HG03342 (cell line): ENCODE measurements at regions not wholly inside any gene's neighbourhood (a gene's known extent, or its start where the extent isn't known, plus 50 kb on each side); places are given as distances from the start of the nearest gene placed in this dataset.
"Not testable (repeated sequence)": the region's sequence is repeated elsewhere in the genome, so short reads cannot be mapped to it uniquely, and the experiment has no call there.

ENCODE experiments used
- ATAC-seq: cut with Tn5 transposase; IDR thresholded peaks from one replicate; pipeline ENCODE4 v1.9.1; 2021; ENCODE audit warnings: mild to moderate bottlenecking, moderate library complexity; ENCODE audit not compliant: unreplicated experiment

DNA sequence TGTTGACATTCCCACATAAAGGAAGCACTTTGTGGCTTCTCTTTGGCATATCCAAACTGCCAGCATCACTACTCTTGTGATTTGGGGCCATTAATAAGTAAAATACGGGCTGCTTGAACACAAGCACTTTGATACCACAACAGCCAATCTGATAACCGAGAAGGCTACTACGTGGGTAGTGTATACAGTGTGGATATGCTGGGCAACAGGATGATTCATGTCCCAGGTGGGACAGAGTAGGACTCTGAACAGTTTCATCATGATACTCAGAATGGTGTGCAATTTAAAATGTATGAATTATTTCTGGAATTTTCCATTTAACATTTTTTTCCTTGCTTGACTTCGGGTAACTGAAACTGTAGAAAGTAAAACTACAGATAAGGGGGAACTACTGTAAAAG lies 225.0 kb upstream of the DDHD1 start:
- ATAC-seq: no peak

- ATAC-seq: no peak
These were observed 222.9 kb upstream of the DDHD1 start for GRCh38 chr14:53376064-53376463.

DNA sequence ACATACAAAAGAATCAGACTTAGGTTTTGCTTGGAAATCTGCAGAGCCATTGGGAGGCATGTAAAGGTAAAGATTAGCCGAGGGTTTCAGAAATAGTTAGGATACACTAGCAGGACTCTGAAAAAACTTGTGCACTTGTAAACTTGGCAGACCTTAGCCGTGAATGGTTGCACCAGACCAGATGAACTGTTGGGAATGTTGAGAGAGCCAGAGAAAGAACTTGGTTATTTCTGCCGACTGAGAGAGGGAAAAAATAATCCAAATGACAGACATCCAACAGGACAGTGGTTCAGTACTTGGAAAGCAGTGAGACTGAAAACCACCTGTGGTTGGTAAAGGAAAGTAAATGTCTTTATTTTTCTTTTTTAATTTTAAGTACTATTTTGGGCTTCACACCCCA lies 222.5 kb upstream of the DDHD1 start:
- ATAC-seq: no peak

GRCh38 chr14:53368711-53369201 lies 215.6 kb upstream of the DDHD1 start:
- no peak for ATAC-seq

- no peak for ATAC-seq
These were observed 214.9 kb upstream of the DDHD1 start for GRCh38 chr14:53368066-53368465.

GRCh38 chr14:53367644-53368026 lies 214.5 kb upstream of the DDHD1 start:
- ATAC-seq: no peak

- ATAC-seq: no peak
These were observed 212.5 kb upstream of the DDHD1 start for GRCh38 chr14:53365486-53366130.

DNA sequence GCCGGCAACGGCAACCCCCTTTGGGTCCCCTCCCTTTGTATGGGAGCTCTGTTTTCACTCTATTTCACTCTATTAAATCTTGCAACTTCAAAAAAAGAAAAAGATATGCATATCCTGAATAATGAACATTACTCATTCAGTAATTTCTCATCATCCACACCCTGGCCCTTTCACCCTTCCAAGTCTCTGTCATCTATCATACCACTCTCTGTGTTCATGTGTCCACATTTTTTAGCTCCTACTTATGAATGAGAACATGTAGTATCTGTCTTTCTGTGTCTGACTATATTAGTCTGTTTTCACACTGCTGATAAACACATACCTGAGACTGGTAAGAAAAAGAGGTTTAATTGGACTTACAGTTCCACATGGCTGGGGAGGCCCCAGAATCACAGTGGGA lies 209.8 kb upstream of the DDHD1 start:
- not testable (repeated sequence) for ATAC-seq

- ATAC-seq: no peak
These were observed 207.7 kb upstream of the DDHD1 start for GRCh38 chr14:53360829-53361228.

DNA sequence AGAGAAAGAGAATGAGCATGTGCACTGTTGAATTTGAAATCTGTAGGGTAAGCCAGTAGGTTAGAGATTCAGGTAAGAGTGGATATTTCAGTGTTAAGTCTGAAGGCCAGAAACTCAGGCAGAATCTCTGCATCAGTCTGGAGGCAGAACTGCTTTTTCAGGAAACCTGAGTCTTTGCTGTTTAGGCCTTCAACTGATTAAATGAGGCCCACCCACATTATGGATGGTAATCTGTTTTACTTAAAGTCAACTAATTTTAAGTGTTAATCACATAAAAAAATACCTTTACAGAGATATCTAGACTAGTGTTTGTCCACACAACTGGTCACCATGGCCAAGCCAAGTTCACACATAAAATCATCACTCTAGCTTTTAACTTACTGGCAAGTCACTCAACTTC lies 205.0 kb upstream of the DDHD1 start:
- no peak for ATAC-seq

DNA sequence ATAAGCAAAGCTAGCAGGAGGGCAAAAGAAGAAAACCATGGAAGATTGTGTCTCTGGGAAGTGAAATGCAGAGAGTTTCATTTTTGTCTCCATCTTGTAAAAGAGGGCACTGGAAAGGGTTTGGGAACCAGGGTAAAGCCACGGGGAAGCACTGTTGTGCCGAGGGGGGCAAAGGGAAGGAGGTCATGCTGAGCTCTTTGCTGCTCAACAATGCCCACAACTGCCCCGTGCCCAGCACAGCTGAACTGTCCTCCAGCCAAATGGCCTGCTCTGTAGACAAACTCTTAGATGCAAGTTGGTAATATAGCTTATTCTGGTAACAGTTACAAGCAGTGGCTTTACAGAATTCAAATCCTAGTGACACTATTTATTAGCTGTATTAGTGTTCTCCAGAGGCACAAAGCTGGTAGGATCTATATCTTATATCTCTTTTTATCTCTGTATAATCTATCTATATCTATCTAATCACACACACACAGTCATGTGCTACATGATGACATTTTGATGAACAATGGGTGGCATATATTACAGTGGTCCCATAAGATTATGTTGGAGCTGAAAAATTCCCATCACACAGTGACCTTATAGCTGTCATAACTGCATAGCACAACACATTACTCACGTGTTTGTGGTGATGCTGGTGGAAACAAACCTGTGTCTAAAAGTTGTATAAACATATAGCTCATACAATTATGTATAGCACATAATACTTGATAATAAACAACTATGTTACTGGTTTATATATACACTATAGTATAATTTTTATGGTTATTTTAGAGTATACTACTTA lies 203.4 kb upstream of the DDHD1 start:
- no peak for ATAC-seq

GRCh38 chr14:53355581-53356112 lies 202.5 kb upstream of the DDHD1 start:
- no peak for ATAC-seq

- ATAC-seq: no peak
These were observed 201.2 kb upstream of the DDHD1 start for GRCh38 chr14:53354336-53354735.

DNA sequence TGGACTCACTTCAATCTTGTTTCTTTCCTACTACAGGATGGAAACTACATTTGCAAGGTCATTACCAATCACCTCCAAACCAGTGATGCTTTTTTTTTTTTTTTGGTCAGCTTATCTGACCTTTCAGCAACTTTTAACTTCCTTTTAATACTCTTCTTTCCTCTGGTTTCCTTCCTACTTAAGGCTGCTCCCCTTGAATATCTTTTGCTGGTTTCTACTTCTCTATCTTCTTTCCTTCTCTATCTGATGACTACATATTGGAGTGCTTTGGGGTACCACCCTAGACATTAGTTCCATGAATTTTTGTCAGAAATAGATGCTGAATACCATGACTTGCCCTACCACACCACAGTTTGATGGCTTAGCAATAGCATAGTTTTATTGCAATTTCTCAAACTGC lies 197.7 kb upstream of the DDHD1 start:
- no peak for ATAC-seq

GRCh38 chr14:53350429-53350828 lies 197.3 kb upstream of the DDHD1 start:
- no peak for ATAC-seq

GRCh38 chr14:53346988-53347387 lies 193.9 kb upstream of the DDHD1 start:
- no peak for ATAC-seq

DNA sequence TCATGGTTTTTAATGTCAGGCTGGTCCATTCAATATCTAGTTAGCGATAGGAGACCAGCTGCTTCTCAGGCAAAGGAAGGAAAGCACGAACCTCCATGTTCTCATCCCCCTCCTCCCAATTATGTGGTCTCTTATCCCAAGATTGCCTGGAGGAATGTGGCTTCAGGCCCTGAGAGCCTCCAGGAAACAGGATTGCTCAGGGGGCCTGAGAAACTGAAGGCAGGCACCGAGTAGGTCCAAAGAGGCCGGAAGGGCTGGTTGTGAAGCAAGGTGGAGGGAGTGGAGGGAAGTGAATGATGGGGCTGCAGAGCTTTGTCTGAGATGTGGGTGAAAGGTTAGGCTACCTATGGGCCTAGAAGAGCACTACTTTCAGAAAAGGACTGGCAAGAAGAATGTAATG lies 188.2 kb upstream of the DDHD1 start:
- no peak for ATAC-seq

- ATAC-seq: no peak
These were observed 185.1 kb upstream of the DDHD1 start for GRCh38 chr14:53338192-53338591.

DNA sequence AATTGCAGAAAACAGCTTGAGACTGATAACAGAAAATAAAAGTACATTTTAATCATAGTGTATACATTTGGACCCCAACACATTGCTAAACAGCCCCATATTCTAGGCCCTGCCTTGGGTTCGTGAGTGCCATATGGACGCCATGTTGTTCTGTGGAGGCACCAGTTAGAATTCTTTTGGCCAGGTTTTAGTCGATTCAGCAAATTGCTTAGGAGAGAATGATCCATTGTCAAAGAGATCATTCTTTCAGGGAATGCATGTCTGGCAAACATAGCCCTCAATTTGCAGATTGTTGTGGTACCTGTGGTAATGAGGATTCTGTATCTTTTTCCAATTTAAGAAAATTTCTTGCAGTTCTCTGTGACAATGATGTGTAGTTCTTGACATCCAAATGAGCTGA lies 183.6 kb upstream of the DDHD1 start:
- no peak for ATAC-seq

DNA sequence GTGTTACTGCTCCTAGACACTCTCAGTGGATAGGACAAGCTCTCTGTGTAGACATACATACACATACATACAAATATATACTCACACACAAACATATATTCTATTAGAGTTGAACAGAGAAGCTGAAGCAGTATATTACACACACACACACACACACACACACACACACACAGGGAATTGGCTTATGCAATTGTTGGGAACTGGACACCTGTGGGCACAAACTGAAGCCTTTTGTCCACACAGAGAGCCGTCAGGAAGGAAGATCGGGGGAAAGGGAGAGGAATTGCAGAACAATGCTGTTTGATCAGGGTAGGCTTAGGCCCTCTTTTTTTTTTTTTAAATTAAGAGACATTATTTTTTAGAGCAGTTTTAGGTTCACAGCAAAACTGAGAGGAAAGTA lies 180.7 kb upstream of the DDHD1 start:
- ATAC-seq: no peak

DNA sequence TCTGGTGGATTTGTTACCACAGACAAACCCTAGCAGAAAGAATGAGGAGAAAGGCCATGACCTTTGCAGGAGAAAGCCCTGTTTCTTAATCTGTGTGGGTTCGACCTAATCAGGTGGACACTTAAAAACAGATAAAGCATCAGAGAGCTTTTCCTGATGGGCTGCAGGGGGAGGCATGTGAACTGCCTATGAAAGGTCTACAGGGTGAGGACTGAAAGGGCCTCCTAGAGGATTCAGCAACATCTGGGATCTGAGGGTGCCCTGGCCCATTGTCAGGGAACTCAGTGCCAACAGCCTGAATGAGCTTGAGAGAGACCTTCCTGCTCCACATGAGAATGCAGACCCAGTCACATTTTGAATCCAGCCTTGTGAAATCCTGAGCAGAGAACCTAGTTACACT lies 178.8 kb upstream of the DDHD1 start:
- no peak for ATAC-seq

DNA sequence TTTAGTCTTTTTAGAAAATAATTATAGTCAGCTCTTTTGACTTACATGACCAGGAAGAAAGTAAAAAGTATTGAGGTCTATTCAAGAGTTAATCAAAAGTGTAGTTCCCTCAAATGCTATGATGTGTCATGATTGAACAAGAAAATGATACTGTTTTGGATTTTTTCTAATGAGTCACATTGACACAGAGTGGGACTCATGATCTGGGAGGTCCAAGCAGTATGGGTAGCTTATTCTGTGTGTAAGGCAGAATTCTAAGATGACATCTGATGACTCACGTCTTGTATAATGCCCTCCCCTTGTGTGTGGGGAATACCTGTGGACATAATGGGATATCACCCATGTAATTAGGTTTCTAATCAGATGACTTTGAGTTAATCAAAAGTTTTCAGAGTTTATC lies 178.1 kb upstream of the DDHD1 start:
- no peak for ATAC-seq
